Endothelial cell of umbilical vein (primary cell): ENCODE measurements at regions not wholly inside any gene's neighbourhood (a gene's known extent, or its start where the extent isn't known, plus 50 kb on each side); places are given as distances from the start of the nearest gene placed in this dataset.

Experiments
- BruUV-seq: library from RNA; stranded (reverse); fragments of 400-500 nt; replicated peaks from 2 replicates; lab custom pipeline; 2021; lab: Mats Ljungman, UMichigan
- CTCF ChIA-PET: fragments of 300-600, 350-600 bp; sonication (Branson Sonifier 250); formaldehyde crosslinking; loops from one replicate; lab custom pipeline; 2021; ENCODE audit warnings: antibody characterized with exemption, inconsistent platforms; lab: Charles Lee
- POLR2A ChIA-PET: fragments of 300-600, 350-600 bp; sonication (Branson Sonifier 250); formaldehyde crosslinking; loops from one replicate; lab custom pipeline; 2021; ENCODE audit warnings: antibody characterized with exemption, inconsistent platforms; lab: Charles Lee
- DNase-seq: peaks from one replicate; pipeline ENCODE4 v3.0.0-alpha.2; 2011; ENCODE audit warnings: low read depth, low spot score
- FAIRE-seq: peaks from 2 replicates; lab custom pipeline; 2011; peaks lifted over from hg19 to GRCh38; lab: Jason Lieb, UNC
- H2AFZ ChIP-seq: 2 replicates; pipeline ENCODE4 v1.6.0; 2012; ENCODE audit warnings: low read depth, low read length, control low read depth, inconsistent platforms
- H3K27ac ChIP-seq: 2 replicates; pipeline ENCODE4 v1.5.1; 2011; ENCODE audit warnings: low read depth, mild to moderate bottlenecking, control low read depth, low read length, moderate library complexity; ENCODE audit not compliant: insufficient read depth
- H3K27me3 ChIP-seq, 2 experiments: 2 replicates each; pipeline versions ENCODE4 v1.6.0 to v1.6.1; 2011; ENCODE audit warnings: low read length in 2 of 2, mixed read lengths in 1 of 2; ENCODE audit not compliant: control insufficient read depth in 2 of 2, insufficient read depth in 2 of 2
- H3K36me3 ChIP-seq, 2 experiments: 2 replicates in 1 of 2; 3 replicates in 1 of 2; pipeline ENCODE4 v1.5.1; 2011; ENCODE audit warnings: low read length in 2 of 2, mild to moderate bottlenecking in 1 of 2, moderate library complexity in 1 of 2; ENCODE audit not compliant: control insufficient read depth in 2 of 2, insufficient read depth in 2 of 2; ENCODE audit errors: extremely low read depth in 1 of 2
- H3K4me1 ChIP-seq: 3 replicates; pipeline ENCODE4 v1.5.1; 2011; ENCODE audit warnings: mild to moderate bottlenecking, low read length; ENCODE audit not compliant: control insufficient read depth, insufficient read depth; ENCODE audit errors: extremely low read depth
- H3K4me2 ChIP-seq: 2 replicates; pipeline ENCODE4 v1.6.1; 2011; ENCODE audit warnings: low read length, control low read depth, mixed read lengths; ENCODE audit not compliant: insufficient read depth
- H3K4me3 ChIP-seq, 3 experiments: fragments of 200-600 bp in 1 of 3; sonication (generic), shearing (Covaris generic) in 1 of 3; replicated peaks in 1 of 3; 2 replicates each; pipeline ENCODE4 v1.5.1; 2011 to 2016; ENCODE audit warnings: control low read depth in 3 of 3, low read length in 3 of 3, mild to moderate bottlenecking in 2 of 3, inconsistent platforms in 1 of 3, low read depth in 1 of 3, moderate library complexity in 1 of 3; ENCODE audit not compliant: insufficient read depth in 1 of 3
- H3K79me2 ChIP-seq: 2 replicates; pipeline ENCODE4 v1.6.0; 2012; ENCODE audit warnings: low read length, inconsistent platforms; ENCODE audit not compliant: control insufficient read depth, insufficient read depth
- H3K9ac ChIP-seq: replicated peaks from 2 replicates; pipeline ENCODE3; 2011; ENCODE audit warnings: low read length, control low read depth; ENCODE audit not compliant: insufficient read depth; ENCODE audit errors: extremely low read depth
- H3K9me1 ChIP-seq: replicated peaks from 3 replicates; pipeline ENCODE4 v1.6.0; 2011; ENCODE audit warnings: mild to moderate bottlenecking, low read length; ENCODE audit not compliant: control insufficient read depth, insufficient read depth; ENCODE audit errors: extremely low read depth
- H3K9me3 ChIP-seq: replicated peaks from 2 replicates; pipeline ENCODE4 v1.5.1; 2012; ENCODE audit warnings: low read length, inconsistent platforms; ENCODE audit not compliant: control insufficient read depth, insufficient read depth
- H4K20me1 ChIP-seq: replicated peaks from 2 replicates; pipeline ENCODE3; 2011; ENCODE audit warnings: mild to moderate bottlenecking, low read length; ENCODE audit not compliant: control insufficient read depth, insufficient read depth; ENCODE audit errors: extremely low read depth
- EZH2 ChIP-seq: IDR thresholded peaks from 2 replicates; pipeline ENCODE4 v1.6.1; 2012; ENCODE audit warnings: borderline replicate concordance, low read depth, mild to moderate bottlenecking, moderate library complexity, low read length, inconsistent platforms; ENCODE audit not compliant: severe bottlenecking
- FOS ChIP-seq: IDR thresholded peaks from 2 replicates; pipeline ENCODE4 v1.6.1; 2011; ENCODE audit warnings: mild to moderate bottlenecking, low read length, moderate library complexity, borderline replicate concordance; ENCODE audit not compliant: insufficient read depth
- GATA2 ChIP-seq: IDR thresholded peaks from 2 replicates; pipeline ENCODE4 v1.7.0; 2011; ENCODE audit warnings: low read depth, mild to moderate bottlenecking, moderate library complexity, mixed read lengths, low read length; ENCODE audit not compliant: insufficient read length, insufficient read depth
- JUN ChIP-seq: IDR thresholded peaks from 2 replicates; pipeline ENCODE4 v1.6.1; 2011; ENCODE audit warnings: borderline replicate concordance, low read depth; ENCODE audit not compliant: insufficient read length, insufficient read depth
- MAX ChIP-seq: IDR thresholded peaks from 2 replicates; pipeline ENCODE4 v1.6.1; 2011; ENCODE audit not compliant: insufficient read depth, insufficient read length
- MYC ChIP-seq: IDR thresholded peaks from one replicate; pipeline ENCODE4 v1.6.1; 2011; ENCODE audit warnings: mild to moderate bottlenecking, low read depth, low read length
- POLR2A ChIP-seq: IDR thresholded peaks from 2 replicates; pipeline ENCODE4 v1.6.1; 2012; ENCODE audit warnings: low read depth, mild to moderate bottlenecking, control low read depth, low read length
- POLR2AphosphoS5 ChIP-seq: IDR thresholded peaks from 2 replicates; pipeline ENCODE4 v1.6.1; 2012; ENCODE audit warnings: low read depth, mild to moderate bottlenecking, control low read depth, low read length, moderate library complexity; ENCODE audit not compliant: insufficient read depth
- dilution Hi-C: fragments of 300-500 bp; cut with MboI; formaldehyde crosslinking; loops from one replicate; pipeline ENCODE4 v1.15.0; 2019; ENCODE audit warnings: low sequenced_read_pairs; ENCODE audit not compliant: extremely low pct_ligation_motif_present
- intact Hi-C: fragments of 100-400 bp; cut with micrococcal nuclease; formaldehyde crosslinking; loops from one replicate; pipeline ENCODE4 v1.10.0; 2022
- TF ChIP-seq, protein P1 (sequence below), 2 donors: IDR thresholded peaks; 1 replicate in 1 of 2; 2 replicates in 1 of 2; pipeline ENCODE4 v1.5.1; 2011; ENCODE audit warnings: low read length in 2 of 2, mild to moderate bottlenecking in 2 of 2, moderate library complexity in 2 of 2, control low read depth in 1 of 2, inconsistent platforms in 1 of 2, low read depth in 1 of 2; ENCODE audit not compliant: insufficient read depth in 1 of 2; ENCODE audit errors: extremely low read depth in 1 of 2

DNA sequence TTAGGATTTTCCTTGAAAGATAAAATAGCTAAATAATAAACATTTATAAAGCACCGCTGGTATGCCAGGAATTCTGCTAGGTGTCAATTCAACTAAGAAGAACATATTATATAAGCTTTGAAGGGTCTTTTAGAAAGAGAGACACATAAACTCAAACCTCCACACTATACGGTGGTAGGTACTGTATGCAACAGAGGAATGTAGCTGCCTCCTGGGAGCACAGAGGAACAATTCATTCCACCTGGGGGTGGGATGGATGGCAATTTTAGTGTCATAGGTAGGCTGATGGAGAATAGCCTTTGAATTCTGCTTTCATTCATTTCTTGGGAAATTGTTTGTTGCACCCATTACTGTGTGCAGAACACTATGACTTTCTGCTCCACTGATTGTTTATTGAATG lies 447.1 kb upstream of the MAP3K7 start:
- H3K9me1 ChIP-seq = no peaks in the 10 kb centered on the region

DNA sequence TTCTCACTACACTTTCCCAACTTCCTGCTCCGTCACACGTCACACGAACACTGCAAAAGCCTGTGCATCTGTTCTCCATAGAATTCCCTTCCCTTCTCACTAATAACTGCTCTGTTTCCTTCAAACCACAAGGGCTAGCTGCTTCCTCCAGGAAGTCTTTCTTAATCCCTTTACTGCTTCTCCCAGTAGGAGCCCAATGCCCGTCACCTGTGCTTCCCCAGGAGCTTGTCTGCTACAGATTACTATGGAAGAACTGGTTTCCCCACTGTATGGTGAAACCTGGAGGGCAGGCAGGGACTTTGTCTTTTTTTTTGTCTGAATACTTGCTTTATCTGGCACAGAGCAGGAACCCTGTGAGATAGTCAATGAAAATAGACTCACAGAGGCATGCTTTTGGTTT lies 444.7 kb upstream of the MAP3K7 start:
- Histone ChIP-seq H3K27ac (no peak overlapping the region), H4K20me1 (no peaks in the 10 kb centered on the region), H3K9me1 (no peaks in the 10 kb centered on the region), H3K4me1 (no peaks in the 10 kb centered on the region), H3K4me3 (no peak overlapping the region), H2AFZ (no peak overlapping the region), H3K9ac (no peak overlapping the region), H3K9me3 (no peaks in the 10 kb centered on the region), H3K79me2 (no peaks in the 10 kb centered on the region), H3K4me2 (no peak overlapping the region), H3K27me3 (no peaks in the 10 kb centered on the region), H3K36me3 (no peaks in the 10 kb centered on the region)
- ChIA-PET CTCF (no interaction called here), POLR2A (no interaction called here)
- DNase-seq = no peak
- intact Hi-C loops (no loop called here), dilution Hi-C loops (no loop called here)
- BruUV-seq = no TSS peak
- FAIRE-seq = no peak
- TF ChIP-seq EZH2 (no peak), FOS (no peak), MAX (no peak), POLR2AphosphoS5 (no peak), GATA2 (no peak), POLR2A (no peak), MYC (no peak), JUN (no peak)
- TF ChIP-seq, protein P1, sequence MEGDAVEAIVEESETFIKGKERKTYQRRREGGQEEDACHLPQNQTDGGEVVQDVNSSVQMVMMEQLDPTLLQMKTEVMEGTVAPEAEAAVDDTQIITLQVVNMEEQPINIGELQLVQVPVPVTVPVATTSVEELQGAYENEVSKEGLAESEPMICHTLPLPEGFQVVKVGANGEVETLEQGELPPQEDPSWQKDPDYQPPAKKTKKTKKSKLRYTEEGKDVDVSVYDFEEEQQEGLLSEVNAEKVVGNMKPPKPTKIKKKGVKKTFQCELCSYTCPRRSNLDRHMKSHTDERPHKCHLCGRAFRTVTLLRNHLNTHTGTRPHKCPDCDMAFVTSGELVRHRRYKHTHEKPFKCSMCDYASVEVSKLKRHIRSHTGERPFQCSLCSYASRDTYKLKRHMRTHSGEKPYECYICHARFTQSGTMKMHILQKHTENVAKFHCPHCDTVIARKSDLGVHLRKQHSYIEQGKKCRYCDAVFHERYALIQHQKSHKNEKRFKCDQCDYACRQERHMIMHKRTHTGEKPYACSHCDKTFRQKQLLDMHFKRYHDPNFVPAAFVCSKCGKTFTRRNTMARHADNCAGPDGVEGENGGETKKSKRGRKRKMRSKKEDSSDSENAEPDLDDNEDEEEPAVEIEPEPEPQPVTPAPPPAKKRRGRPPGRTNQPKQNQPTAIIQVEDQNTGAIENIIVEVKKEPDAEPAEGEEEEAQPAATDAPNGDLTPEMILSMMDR (IDR thresholded peaks at IDR 0.05; ENCODE audit: extremely low read depth in 1 of 2, insufficient read depth in 1 of 2, low read depth in 1 of 2, low read length in 2 of 2) = no peak

More for the DNA sequence above, 447.1 kb upstream of the MAP3K7 start:
- Histone ChIP-seq H3K9ac (no peak overlapping the region), H3K36me3 (no peaks in the 10 kb centered on the region), H3K4me3 (no peak overlapping the region), H3K27me3 (no peaks in the 10 kb centered on the region), H3K9me3 (no peaks in the 10 kb centered on the region), H2AFZ (no peak overlapping the region), H4K20me1 (no peaks in the 10 kb centered on the region), H3K27ac (no peak overlapping the region), H3K4me1 (no peaks in the 10 kb centered on the region), H3K79me2 (no peaks in the 10 kb centered on the region), H3K4me2 (no peak overlapping the region)
- no TSS peak for BruUV-seq
- no peak for DNase-seq
- FAIRE-seq = no peak
- POLR2A ChIA-PET = no interaction called here
- TF ChIP-seq POLR2AphosphoS5 = no peak
- no peak for TF ChIP-seq FOS
- TF ChIP-seq, protein P1 (IDR thresholded peaks at IDR 0.05; ENCODE audit: extremely low read depth in 1 of 2, insufficient read depth in 1 of 2, low read depth in 1 of 2, low read length in 2 of 2) = no peak
- CTCF ChIA-PET = no interaction called here
- dilution Hi-C loops = no loop called here
- intact Hi-C loops = no loop called here
